ENCODE measurements at regions not wholly inside any gene's neighbourhood (a gene's known extent, or its start where the extent isn't known, plus 50 kb on each side); places are given as distances from the start of the nearest gene placed in this dataset.
"Not testable (repeated sequence)": the region's sequence is repeated elsewhere in the genome, so short reads cannot be mapped to it uniquely, and the experiment has no call there.

DNA sequence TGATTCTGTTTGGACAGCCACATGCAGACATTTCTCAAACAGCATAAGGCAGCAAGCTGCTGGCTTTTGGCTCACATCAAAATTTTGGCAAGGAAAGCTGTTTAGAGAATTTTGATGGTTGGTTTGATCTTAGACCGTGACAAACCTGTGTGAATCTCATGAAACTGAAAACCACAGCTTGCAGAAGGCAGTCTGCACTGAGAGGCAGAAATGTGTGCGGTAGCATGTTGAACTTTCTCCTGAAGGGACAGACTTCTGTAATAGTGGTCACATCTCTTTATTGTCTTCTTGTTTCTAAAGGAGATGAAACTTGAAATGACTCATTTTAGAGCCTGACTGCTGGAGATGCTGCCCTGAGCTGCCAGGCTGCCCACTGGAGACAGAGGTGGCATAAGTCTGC, 371.6 kb downstream of the TEX29 start:
- DNase-seq (ENCODE audit: low spot score) = not testable (repeated sequence)

DNA sequence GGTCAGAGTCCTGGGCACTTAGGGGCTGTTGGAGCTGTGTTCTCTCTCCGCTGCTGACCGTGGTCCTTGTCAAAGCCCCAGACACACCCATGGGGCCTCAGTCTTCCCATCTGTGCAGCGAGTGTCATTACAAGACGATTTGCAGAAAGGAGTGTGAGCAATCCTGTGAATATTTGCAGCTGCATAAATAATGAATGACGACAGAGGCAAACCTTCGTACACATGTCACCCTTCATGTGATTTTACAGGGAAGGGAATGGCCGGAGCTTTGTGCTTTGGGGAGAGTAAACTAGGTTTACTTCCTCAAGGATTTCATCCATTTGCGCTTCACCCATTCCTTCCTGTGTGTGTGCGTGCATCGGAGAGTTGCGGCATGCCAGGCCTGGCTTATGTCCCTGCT, 370.8 kb upstream of the SOX1 start:
- DNase-seq (ENCODE audit: low spot score) = not testable (repeated sequence)

DNA sequence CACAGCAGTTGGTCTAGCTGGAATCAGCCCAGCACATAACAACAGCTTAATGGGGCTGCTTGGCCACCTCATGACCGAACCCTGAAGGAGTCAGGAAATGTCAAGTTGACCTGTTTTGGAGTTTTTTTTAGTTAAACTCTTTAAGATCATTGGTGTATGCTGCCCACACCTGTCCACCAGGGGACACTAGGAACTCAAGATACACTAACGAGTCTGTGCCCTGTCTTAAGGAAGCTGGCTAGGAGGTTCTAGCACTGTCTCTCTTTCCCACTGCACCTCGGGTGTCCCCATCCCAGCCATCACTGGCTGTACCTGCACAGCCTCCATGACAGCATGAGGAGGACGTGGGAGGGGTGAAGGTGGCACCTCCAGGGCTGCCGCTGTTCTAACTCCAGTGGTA, 364.9 kb upstream of the SOX1 start:
- DNase-seq (ENCODE audit: low spot score) = not testable (repeated sequence)
